ENCODE measurements at regions not wholly inside any gene's neighbourhood (a gene's known extent, or its start where the extent isn't known, plus 50 kb on each side); places are given as distances from the start of the nearest gene placed in this dataset.
"Not testable (repeated sequence)": the region's sequence is repeated elsewhere in the genome, so short reads cannot be mapped to it uniquely, and the experiment has no call there.

DNA sequence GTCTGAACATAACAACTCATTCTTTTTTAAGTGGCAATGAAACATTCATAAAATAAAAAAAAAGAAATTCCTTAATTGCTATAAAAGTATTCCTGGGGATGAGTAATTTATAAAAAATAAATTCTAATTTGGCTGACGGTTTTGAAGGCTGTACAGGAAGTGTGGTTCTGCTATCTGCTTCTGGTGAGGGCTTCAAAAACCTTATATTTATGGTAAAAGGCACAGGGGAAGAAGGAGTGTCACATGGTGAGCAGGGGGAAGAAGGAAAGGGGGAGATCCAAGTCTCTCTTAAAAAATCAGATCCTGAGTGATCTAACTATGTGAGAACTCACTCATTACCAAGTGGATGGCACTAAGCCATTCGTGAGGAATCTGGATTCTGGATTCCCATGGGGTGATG is 539.0 kb downstream of the GOLGA6L6 start:
- not testable (repeated sequence) for H3K4me1 Mint-ChIP-seq; H3K4me3 Mint-ChIP-seq; ATAC-seq (ENCODE audit: low read depth in 2 of 2); H3K9me3 ChIP-seq (ENCODE audit: control insufficient read depth in 2 of 2, low read length in 2 of 2); H3K4me1 ChIP-seq (ENCODE audit: control insufficient read depth, insufficient read depth, low read length, poor library complexity, severe bottlenecking); DNase-seq; H3K36me3 Mint-ChIP-seq; H3K27me3 Mint-ChIP-seq; H3K27ac Mint-ChIP-seq; H3K36me3 ChIP-seq (ENCODE audit: control insufficient read depth, insufficient read depth, low read length); H3K9me3 Mint-ChIP-seq; H3K4me3 ChIP-seq (ENCODE audit: low read depth, low read length); H3K27ac ChIP-seq (ENCODE audit: insufficient read depth, low read length, poor library complexity, severe bottlenecking); H3K27me3 ChIP-seq (ENCODE audit: control insufficient read depth, insufficient read depth, low read length)

DNA sequence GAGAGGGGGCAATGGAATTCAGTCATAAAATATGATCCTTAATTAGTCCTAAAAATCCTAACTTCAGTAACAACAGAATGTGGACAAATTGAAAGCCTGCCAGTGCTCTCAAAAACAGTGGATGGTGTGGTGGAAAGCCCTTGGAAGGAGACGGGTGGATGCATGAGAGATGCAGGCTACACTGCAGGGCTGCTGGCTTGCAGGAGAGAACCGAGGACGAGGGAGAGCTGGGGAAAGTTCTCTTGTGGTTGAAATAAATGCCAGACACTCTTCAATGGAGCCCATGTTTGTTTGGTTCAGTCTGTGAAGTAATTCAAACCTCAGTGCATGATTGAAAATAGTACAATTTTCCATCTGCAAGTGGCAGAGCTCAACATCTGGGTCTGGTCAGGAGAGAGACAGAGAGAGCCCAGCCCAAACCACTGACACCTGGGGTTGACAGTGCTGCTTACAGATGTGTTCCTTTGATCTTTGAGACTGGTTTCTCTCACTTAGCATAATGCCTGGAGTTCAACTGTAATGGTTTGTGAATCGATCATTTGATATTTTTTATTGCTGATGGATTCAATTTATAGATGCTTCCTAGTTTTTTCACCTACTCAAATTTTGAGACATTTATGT is 544.9 kb downstream of the GOLGA6L6 start:
- ATAC-seq (ENCODE audit: low read depth in 2 of 2); H3K36me3 ChIP-seq (ENCODE audit: control insufficient read depth, insufficient read depth, low read length); H3K27ac Mint-ChIP-seq; H3K9me3 Mint-ChIP-seq; H3K36me3 Mint-ChIP-seq; H3K27me3 ChIP-seq (ENCODE audit: control insufficient read depth, insufficient read depth, low read length); H3K4me1 Mint-ChIP-seq; H3K27me3 Mint-ChIP-seq; H3K4me3 Mint-ChIP-seq; DNase-seq; H3K27ac ChIP-seq (ENCODE audit: insufficient read depth, low read length, poor library complexity, severe bottlenecking); H3K9me3 ChIP-seq (ENCODE audit: control insufficient read depth in 2 of 2, low read length in 2 of 2); H3K4me3 ChIP-seq (ENCODE audit: low read depth, low read length); H3K4me1 ChIP-seq (ENCODE audit: control insufficient read depth, insufficient read depth, low read length, poor library complexity, severe bottlenecking): not testable (repeated sequence)

DNA sequence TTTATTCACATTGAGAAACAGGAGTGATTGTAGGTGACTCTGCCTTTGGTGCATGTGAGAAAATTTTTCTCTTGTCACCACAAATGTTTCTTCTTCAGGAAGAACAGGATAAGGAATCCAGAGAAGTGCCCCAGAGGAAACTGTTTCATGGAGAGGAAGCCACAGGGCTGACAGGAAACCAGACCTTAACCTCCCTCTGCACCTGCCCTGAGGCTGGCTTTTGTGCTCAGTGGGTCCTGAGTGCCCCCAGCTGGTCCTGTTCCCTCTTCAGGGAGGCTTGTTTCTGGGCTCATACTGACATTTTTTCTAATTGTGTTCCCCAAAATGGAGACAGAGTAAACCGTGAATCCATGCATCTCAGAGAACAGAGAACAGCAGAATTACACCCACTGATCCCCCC is 546.3 kb downstream of the GOLGA6L6 start:
- H3K4me1 ChIP-seq (ENCODE audit: control insufficient read depth, insufficient read depth, low read length, poor library complexity, severe bottlenecking); H3K27ac ChIP-seq (ENCODE audit: insufficient read depth, low read length, poor library complexity, severe bottlenecking); DNase-seq; ATAC-seq (ENCODE audit: low read depth in 2 of 2); H3K4me3 Mint-ChIP-seq; H3K4me1 Mint-ChIP-seq; H3K27me3 Mint-ChIP-seq; H3K36me3 Mint-ChIP-seq; H3K27me3 ChIP-seq (ENCODE audit: control insufficient read depth, insufficient read depth, low read length); H3K36me3 ChIP-seq (ENCODE audit: control insufficient read depth, insufficient read depth, low read length); H3K4me3 ChIP-seq (ENCODE audit: low read depth, low read length); H3K9me3 ChIP-seq (ENCODE audit: control insufficient read depth in 2 of 2, low read length in 2 of 2); H3K27ac Mint-ChIP-seq: not testable (repeated sequence)
- H3K9me3 Mint-ChIP-seq, result peaks cover 0 to 14% (median 6%) of the 10 kb centered on the region in 7 donors

DNA sequence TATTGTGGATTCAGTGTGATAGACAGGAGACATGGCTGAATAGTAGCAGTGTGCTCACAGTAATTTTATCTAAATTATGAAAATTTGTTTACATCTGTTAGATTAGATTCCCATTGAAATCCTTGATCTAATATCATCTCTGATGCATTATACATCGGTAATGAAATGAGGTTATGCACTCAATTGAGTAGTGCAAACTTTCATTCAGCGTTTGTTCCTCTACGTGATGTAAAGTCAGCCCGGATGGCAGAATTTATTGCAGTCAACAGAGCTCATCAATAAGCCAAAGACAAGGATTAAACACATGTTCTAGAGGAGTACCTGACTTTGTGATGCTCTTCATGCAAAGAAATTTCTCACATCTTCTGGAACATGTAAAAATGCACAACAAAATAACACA is 549.2 kb downstream of the GOLGA6L6 start:
- Mint-ChIP-seq H3K4me3 (no peak overlapping the region), H3K9me3 (peaks cover 0 to 15% (median 6%) of the 10 kb centered on the region in 7 donors), H3K4me1 (no peaks in the 10 kb centered on the region), H3K27me3 (no peaks in the 10 kb centered on the region), H3K27ac (no peak overlapping the region), H3K36me3 (no peaks in the 10 kb centered on the region)
- Histone ChIP-seq H3K9me3 (ENCODE audit: control insufficient read depth in 2 of 2, low read length in 2 of 2) (no peaks in the 10 kb centered on the region), H3K36me3 (ENCODE audit: control insufficient read depth, insufficient read depth, low read length) (no peaks in the 10 kb centered on the region), H3K27me3 (ENCODE audit: control insufficient read depth, insufficient read depth, low read length) (no peaks in the 10 kb centered on the region), H3K4me1 (ENCODE audit: control insufficient read depth, insufficient read depth, low read length, poor library complexity, severe bottlenecking) (no peaks in the 10 kb centered on the region), H3K4me3 (ENCODE audit: low read depth, low read length) (no peak overlapping the region), H3K27ac (ENCODE audit: insufficient read depth, low read length, poor library complexity, severe bottlenecking) (no peak overlapping the region)
- no peak for ATAC-seq (ENCODE audit: low read depth in 2 of 2)
- DNase-seq, result no peak

DNA sequence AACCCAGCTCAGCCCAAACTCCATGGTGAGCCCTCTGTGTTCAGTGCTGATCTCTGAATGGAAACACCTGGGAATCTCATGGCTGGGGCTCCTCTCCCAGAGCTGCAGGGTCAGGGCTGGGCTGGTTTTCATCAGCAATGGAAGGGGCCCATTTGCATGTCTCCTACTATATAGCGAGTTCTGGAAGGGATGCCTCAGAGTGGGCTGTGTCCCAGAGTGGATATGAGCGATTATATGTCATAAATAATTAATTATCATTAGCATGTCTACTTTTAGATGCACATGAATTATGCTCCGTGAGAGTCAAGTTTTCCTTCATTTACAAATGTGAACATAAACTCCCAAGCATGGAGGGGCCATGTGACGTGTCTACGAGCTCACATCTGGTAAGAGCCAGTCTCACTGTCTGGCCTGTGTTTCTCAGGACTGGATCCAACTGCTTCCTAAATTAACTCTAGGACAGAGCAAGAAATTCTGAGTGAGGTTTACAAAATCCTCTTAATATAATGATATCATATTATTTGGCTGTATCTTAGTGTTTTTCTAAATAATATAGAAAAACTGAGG is 553.4 kb downstream of the GOLGA6L6 start:
- DNase-seq, result no peak
- no peak overlapping the region for H3K27ac Mint-ChIP-seq
- no peaks in the 10 kb centered on the region for H3K4me1 ChIP-seq (ENCODE audit: control insufficient read depth, insufficient read depth, low read length, poor library complexity, severe bottlenecking)
- H3K27me3 ChIP-seq (ENCODE audit: control insufficient read depth, insufficient read depth, low read length), result no peaks in the 10 kb centered on the region
- H3K36me3 Mint-ChIP-seq, result no peaks in the 10 kb centered on the region
- no peaks in the 10 kb centered on the region for H3K4me1 Mint-ChIP-seq
- no peaks in the 10 kb centered on the region for H3K36me3 ChIP-seq (ENCODE audit: control insufficient read depth, insufficient read depth, low read length)
- H3K27me3 Mint-ChIP-seq, result no peaks in the 10 kb centered on the region
- H3K4me3 ChIP-seq (ENCODE audit: low read depth, low read length), result no peak overlapping the region
- peaks cover 0 to 23% (median 6%) of the 10 kb centered on the region in 7 donors for H3K9me3 Mint-ChIP-seq
- H3K9me3 ChIP-seq (ENCODE audit: control insufficient read depth in 2 of 2, low read length in 2 of 2), result no peaks in the 10 kb centered on the region
- H3K4me3 Mint-ChIP-seq, result no peak overlapping the region
- H3K27ac ChIP-seq (ENCODE audit: insufficient read depth, low read length, poor library complexity, severe bottlenecking), result no peak overlapping the region
- no peak for ATAC-seq (ENCODE audit: low read depth in 2 of 2)

DNA sequence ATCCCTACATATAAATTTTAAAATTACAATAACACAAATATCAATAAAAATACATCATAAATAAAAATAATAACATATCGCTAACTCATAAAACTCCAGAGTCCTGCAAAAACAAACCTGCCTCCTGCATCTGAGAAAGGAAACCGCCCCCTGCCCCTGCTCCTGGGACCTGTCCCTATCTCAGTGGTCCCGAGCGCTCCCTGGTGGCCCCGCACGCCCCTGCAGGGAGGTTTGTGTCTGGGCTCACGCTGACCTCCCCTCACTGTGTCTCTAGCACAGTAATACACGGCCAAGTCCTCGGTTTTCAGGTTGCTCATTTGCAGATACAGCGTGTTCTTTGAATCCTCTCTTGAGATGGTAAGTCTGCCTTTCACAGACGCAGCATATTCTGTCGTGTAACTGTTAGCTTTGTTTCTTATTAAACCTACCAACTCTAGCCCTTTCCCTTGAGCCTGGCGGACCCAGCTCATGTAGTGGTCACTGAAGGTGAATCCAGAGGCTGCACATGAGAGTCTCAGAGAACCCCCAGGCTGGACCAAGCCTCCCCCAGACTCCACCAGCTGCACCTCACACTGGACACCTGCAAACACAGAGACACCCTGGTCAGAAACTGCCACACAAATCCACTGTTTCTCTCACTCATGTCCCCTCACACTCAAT is 554.1 kb downstream of the GOLGA6L6 start:
- Histone ChIP-seq H3K4me1 (ENCODE audit: control insufficient read depth, insufficient read depth, low read length, poor library complexity, severe bottlenecking) (no peaks in the 10 kb centered on the region), H3K27ac (ENCODE audit: insufficient read depth, low read length, poor library complexity, severe bottlenecking) (no peak overlapping the region), H3K27me3 (ENCODE audit: control insufficient read depth, insufficient read depth, low read length) (no peaks in the 10 kb centered on the region), H3K9me3 (ENCODE audit: control insufficient read depth in 2 of 2, low read length in 2 of 2) (no peaks in the 10 kb centered on the region), H3K36me3 (ENCODE audit: control insufficient read depth, insufficient read depth, low read length) (no peaks in the 10 kb centered on the region), H3K4me3 (ENCODE audit: low read depth, low read length) (no peak overlapping the region)
- Mint-ChIP-seq H3K4me3 (peak overlapping the region in 1 of 4 donors; percentile 15), H3K4me1 (no peaks in the 10 kb centered on the region), H3K27me3 (no peaks in the 10 kb centered on the region), H3K27ac (no peak overlapping the region), H3K36me3 (no peaks in the 10 kb centered on the region), H3K9me3 (peaks cover 0 to 23% (median 5%) of the 10 kb centered on the region in 7 donors)
- DNase-seq (no peak), ATAC-seq (ENCODE audit: low read depth in 2 of 2) (no peak)

DNA sequence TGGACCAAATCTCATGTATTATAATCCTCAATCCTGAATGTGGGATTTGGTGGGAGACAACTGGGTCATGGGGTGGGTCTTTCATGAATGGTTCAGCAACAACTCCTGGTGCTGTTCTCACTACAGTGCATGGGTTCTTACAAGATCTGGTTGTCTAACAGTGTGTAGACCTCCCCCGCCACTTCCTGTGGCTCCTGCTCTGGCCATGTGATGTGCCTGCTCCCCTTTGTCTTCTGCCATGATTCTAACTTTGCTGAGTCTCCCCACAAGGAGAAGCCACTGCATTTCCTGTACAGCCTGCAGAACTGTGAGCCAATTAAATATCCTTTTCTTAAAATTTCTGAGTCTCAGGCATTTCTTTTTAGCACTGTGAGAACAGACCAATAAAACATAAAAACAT is 557.5 kb downstream of the GOLGA6L6 start:
- H3K4me3 ChIP-seq (ENCODE audit: low read depth, low read length), result no peak overlapping the region
- Mint-ChIP-seq H3K9me3 (peaks cover 0 to 22% (median 1%) of the 10 kb centered on the region in 7 donors), H3K27me3 (no peaks in the 10 kb centered on the region), H3K36me3 (no peaks in the 10 kb centered on the region), H3K4me3 (no peak overlapping the region), H3K4me1 (no peaks in the 10 kb centered on the region), H3K27ac (no peak overlapping the region)
- no peak overlapping the region for H3K27ac ChIP-seq (ENCODE audit: insufficient read depth, low read length, poor library complexity, severe bottlenecking)
- H3K27me3 ChIP-seq (ENCODE audit: control insufficient read depth, insufficient read depth, low read length), result no peaks in the 10 kb centered on the region
- H3K4me1 ChIP-seq (ENCODE audit: control insufficient read depth, insufficient read depth, low read length, poor library complexity, severe bottlenecking), result no peaks in the 10 kb centered on the region
- H3K36me3 ChIP-seq (ENCODE audit: control insufficient read depth, insufficient read depth, low read length), result no peaks in the 10 kb centered on the region
- DNase-seq (no peak), ATAC-seq (ENCODE audit: low read depth in 2 of 2) (no peak)
- H3K9me3 ChIP-seq (ENCODE audit: control insufficient read depth in 2 of 2, low read length in 2 of 2), result peaks cover 0 to 5% of the 10 kb centered on the region in 2 experiments

DNA sequence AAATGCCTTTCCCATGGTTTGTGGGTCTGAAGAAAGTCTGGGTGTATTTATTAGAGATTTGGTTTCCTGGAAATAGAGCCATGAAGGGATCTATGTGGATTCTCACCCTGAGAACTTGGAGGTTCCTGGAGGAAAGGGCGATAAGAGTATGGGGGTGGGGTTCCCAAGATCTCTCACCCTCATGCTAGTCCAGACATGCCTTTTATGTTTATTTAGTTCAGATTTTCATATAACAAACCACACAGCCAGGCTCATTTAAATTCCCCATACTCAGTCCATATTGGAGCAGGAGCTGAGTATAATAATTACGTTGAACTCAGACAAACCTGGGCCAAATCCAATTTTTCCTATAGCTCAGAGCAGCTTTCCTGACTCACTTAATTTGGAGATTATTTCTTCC is 566.6 kb downstream of the GOLGA6L6 start:
- no peaks in the 10 kb centered on the region for H3K4me1 Mint-ChIP-seq
- H3K27ac Mint-ChIP-seq, result no peak overlapping the region
- Histone ChIP-seq H3K9me3 (ENCODE audit: control insufficient read depth in 2 of 2, low read length in 2 of 2) (peaks cover 0 to 2% of the 10 kb centered on the region in 2 experiments), H3K36me3 (ENCODE audit: control insufficient read depth, insufficient read depth, low read length) (no peaks in the 10 kb centered on the region), H3K27me3 (ENCODE audit: control insufficient read depth, insufficient read depth, low read length) (no peaks in the 10 kb centered on the region), H3K4me1 (ENCODE audit: control insufficient read depth, insufficient read depth, low read length, poor library complexity, severe bottlenecking) (no peaks in the 10 kb centered on the region), H3K4me3 (ENCODE audit: low read depth, low read length) (no peak overlapping the region), H3K27ac (ENCODE audit: insufficient read depth, low read length, poor library complexity, severe bottlenecking) (no peak overlapping the region)
- no peaks in the 10 kb centered on the region for H3K27me3 Mint-ChIP-seq
- H3K36me3 Mint-ChIP-seq, result no peaks in the 10 kb centered on the region
- H3K9me3 Mint-ChIP-seq, result peaks cover 0 to 6% (median 2%) of the 10 kb centered on the region in 7 donors
- DNase-seq (no peak), ATAC-seq (ENCODE audit: low read depth in 2 of 2) (no peak)
- H3K4me3 Mint-ChIP-seq, result no peak overlapping the region
